Vagina (tissue), 2 donors: ENCODE measurements at regions not wholly inside any gene's neighbourhood (a gene's known extent, or its start where the extent isn't known, plus 50 kb on each side); places are given as distances from the start of the nearest gene placed in this dataset.

Experiments
- CTCF ChIP-seq, 3 experiments: fragments of 450-650 bp in 2 of 3; fragments of 200-600 bp in 1 of 3; sonication (generic) in 1 of 3; IDR thresholded peaks; one replicate each; pipeline ENCODE4 v1.5.1; 2017 to 2019; ENCODE audit warnings: antibody characterized with exemption in 3 of 3, mild to moderate bottlenecking in 2 of 3, moderate library complexity in 2 of 3
- POLR2AphosphoS5 ChIP-seq, 2 donors: sonication (generic); formaldehyde crosslinking; IDR thresholded peaks; one replicate each; pipeline ENCODE4 v1.9.0; 2017; ENCODE audit warnings: antibody characterized with exemption in 2 of 2, mild to moderate bottlenecking in 2 of 2, low read depth in 1 of 2; ENCODE audit not compliant: insufficient read depth in 1 of 2

GRCh38 chr12:69069479-69069878 is 136.5 kb upstream of the CPM start:
- TF ChIP-seq POLR2AphosphoS5 (IDR thresholded peaks at IDR 0.05; ENCODE audit: insufficient read depth in 1 of 2, low read depth in 1 of 2) (no peak), CTCF (IDR thresholded peaks at IDR 0.05) (no peak)
